K562 (cell line): ENCODE measurements at regions not wholly inside any gene's neighbourhood (a gene's known extent, or its start where the extent isn't known, plus 50 kb on each side); places are given as distances from the start of the nearest gene placed in this dataset.
"Not testable (repeated sequence)": the region's sequence is repeated elsewhere in the genome, so short reads cannot be mapped to it uniquely, and the experiment has no call there.

ENCODE experiments used
- CREB1 ChIP-seq, 2 experiments: sonication (generic) in 1 of 2; formaldehyde crosslinking in 1 of 2; IDR thresholded peaks; 2 replicates each; pipeline versions ENCODE4 v1.6.1 to v1.8.0; 2012 to 2022; ENCODE audit warnings: inconsistent platforms in 1 of 2, mild to moderate bottlenecking in 1 of 2, missing genetic modification reagents in 1 of 2, moderate library complexity in 1 of 2
- DPF2 ChIP-seq: fragments of 450-650 bp; IDR thresholded peaks from 2 replicates; pipeline ENCODE4 v1.6.1; 2016
- EGR1 ChIP-seq: fragments of 450-650 bp; conservative IDR thresholded peaks from 2 replicates; pipeline ENCODE4 v1.6.1; 2017; ENCODE audit warnings: mild to moderate bottlenecking
- SP1 ChIP-seq: sonication (generic); formaldehyde crosslinking; IDR thresholded peaks from 2 replicates; pipeline ENCODE4 v1.8.1; 2022; ENCODE audit warnings: mild to moderate bottlenecking, missing genetic modification reagents
- SREBF2 ChIP-seq: sonication (generic); formaldehyde crosslinking; IDR thresholded peaks from 2 replicates; pipeline ENCODE4 v1.4.0; 2020; ENCODE audit warnings: mild to moderate bottlenecking, missing genetic modification reagents
- TOE1 ChIP-seq, 2 experiments: fragments of 450-650 bp in 1 of 2; sonication (generic) in 1 of 2; formaldehyde crosslinking in 1 of 2; IDR thresholded peaks; 2 replicates each; pipeline versions ENCODE4 v1.7.1 to v1.8.0; 2016 to 2022; ENCODE audit warnings: borderline replicate concordance in 2 of 2, mild to moderate bottlenecking in 2 of 2, antibody characterized with exemption in 1 of 2, inconsistent platforms in 1 of 2, low read depth in 1 of 2, missing genetic modification reagents in 1 of 2, moderate library complexity in 1 of 2
- TF ChIP-seq, protein P1 (sequence below): fragments of 250-450 bp; sonication (Bioruptor Pico); IDR thresholded peaks from 2 replicates; pipeline ENCODE4 v1.5.0; 2020; ENCODE audit warnings: mild to moderate bottlenecking
- TF ChIP-seq, protein P2 (sequence below): fragments of 250-450 bp; sonication (Bioruptor Pico); IDR thresholded peaks from 2 replicates; pipeline ENCODE4 v1.5.1; 2021; ENCODE audit warnings: mild to moderate bottlenecking
- TF ChIP-seq, protein P3 (sequence below), 3 experiments: IDR thresholded peaks in 2 of 3; conservative IDR thresholded peaks in 1 of 3; 2 replicates each; pipeline ENCODE4 v1.5.1; 2011 to 2012; ENCODE audit warnings: low read length in 3 of 3, mild to moderate bottlenecking in 3 of 3, control low read depth in 2 of 3, improper control_type of control experiment in 1 of 3, inconsistent platforms in 1 of 3, low read depth in 1 of 3, mixed read lengths in 1 of 3, moderate library complexity in 1 of 3; ENCODE audit not compliant: insufficient read depth in 2 of 3

DNA sequence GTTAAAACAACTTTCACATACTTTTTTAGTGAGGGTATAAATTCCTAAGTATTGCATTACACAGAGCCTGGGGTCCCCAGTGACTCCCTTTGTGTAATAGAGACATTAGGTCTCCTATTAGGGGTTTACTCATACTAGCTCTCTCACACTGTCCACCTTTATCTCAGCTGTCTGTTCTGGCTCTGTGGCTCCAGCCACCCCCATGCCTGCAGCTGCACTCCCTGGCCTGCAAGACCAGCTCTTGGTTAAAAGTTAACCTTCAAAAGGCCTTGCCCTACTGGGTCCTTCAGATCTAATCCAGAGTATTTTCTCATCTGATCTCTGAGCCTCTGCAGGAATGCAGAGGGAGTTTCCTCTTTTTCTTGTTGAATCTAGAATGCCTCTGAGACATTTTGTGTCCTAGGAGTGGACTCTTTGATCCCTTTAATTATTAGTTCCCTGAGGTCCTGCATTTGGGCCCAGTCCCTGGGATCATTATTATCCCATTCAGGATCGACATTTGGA is 280.9 kb downstream of the PYDC2 start:
- TF ChIP-seq, protein P1, sequence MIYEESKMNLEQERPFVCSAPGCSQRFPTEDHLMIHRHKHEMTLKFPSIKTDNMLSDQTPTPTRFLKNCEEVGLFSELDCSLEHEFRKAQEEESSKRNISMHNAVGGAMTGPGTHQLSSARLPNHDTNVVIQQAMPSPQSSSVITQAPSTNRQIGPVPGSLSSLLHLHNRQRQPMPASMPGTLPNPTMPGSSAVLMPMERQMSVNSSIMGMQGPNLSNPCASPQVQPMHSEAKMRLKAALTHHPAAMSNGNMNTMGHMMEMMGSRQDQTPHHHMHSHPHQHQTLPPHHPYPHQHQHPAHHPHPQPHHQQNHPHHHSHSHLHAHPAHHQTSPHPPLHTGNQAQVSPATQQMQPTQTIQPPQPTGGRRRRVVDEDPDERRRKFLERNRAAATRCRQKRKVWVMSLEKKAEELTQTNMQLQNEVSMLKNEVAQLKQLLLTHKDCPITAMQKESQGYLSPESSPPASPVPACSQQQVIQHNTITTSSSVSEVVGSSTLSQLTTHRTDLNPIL (CRISPR knock-in tag) = not testable (repeated sequence)
- not testable (repeated sequence) for TF ChIP-seq SREBF2; CREB1 (IDR thresholded peaks at IDR 0.05); CREB1 (CRISPR knock-in tag; IDR thresholded peaks at IDR 0.05); TOE1 (IDR thresholded peaks at IDR 0.05; ENCODE audit: borderline replicate concordance); TOE1 (CRISPR knock-in tag; IDR thresholded peaks at IDR 0.05; ENCODE audit: borderline replicate concordance, low read depth); DPF2; SP1; EGR1
- TF ChIP-seq, protein P2, sequence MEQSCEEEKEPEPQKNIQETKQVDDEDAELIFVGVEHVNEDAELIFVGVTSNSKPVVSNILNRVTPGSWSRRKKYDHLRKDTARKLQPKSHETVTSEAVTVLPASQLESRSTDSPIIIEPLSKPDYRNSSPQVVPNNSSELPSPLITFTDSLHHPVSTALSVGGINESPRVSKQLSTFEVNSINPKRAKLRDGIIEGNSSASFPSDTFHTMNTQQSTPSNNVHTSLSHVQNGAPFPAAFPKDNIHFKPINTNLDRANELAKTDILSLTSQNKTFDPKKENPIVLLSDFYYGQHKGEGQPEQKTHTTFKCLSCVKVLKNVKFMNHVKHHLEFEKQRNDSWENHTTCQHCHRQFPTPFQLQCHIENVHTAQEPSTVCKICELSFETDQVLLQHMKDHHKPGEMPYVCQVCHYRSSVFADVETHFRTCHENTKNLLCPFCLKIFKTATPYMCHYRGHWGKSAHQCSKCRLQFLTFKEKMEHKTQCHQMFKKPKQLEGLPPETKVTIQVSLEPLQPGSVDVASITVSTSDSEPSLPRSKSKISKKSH (CRISPR knock-in tag) = not testable (repeated sequence)
- TF ChIP-seq, protein P3, sequence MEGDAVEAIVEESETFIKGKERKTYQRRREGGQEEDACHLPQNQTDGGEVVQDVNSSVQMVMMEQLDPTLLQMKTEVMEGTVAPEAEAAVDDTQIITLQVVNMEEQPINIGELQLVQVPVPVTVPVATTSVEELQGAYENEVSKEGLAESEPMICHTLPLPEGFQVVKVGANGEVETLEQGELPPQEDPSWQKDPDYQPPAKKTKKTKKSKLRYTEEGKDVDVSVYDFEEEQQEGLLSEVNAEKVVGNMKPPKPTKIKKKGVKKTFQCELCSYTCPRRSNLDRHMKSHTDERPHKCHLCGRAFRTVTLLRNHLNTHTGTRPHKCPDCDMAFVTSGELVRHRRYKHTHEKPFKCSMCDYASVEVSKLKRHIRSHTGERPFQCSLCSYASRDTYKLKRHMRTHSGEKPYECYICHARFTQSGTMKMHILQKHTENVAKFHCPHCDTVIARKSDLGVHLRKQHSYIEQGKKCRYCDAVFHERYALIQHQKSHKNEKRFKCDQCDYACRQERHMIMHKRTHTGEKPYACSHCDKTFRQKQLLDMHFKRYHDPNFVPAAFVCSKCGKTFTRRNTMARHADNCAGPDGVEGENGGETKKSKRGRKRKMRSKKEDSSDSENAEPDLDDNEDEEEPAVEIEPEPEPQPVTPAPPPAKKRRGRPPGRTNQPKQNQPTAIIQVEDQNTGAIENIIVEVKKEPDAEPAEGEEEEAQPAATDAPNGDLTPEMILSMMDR (IDR thresholded peaks at IDR 0.05 in 2 of 3, conservative IDR thresholded peaks at IDR 0.05 in 1 of 3; ENCODE audit: insufficient read depth in 2 of 3, low read depth in 1 of 3, low read length in 3 of 3) = not testable (repeated sequence)
